GM13977 (cell line): ENCODE measurements at regions not wholly inside any gene's neighbourhood (a gene's known extent, or its start where the extent isn't known, plus 50 kb on each side); places are given as distances from the start of the nearest gene placed in this dataset.

ENCODE experiments used
- DNase-seq: peaks from one replicate; pipeline ENCODE4 v3.0.0; 2012; ENCODE audit warnings: low spot score
- CTCF ChIP-seq: IDR thresholded peaks from 2 replicates; pipeline ENCODE4 v1.5.1; 2012; ENCODE audit warnings: mild to moderate bottlenecking, control low read depth; ENCODE audit not compliant: insufficient read depth; ENCODE audit errors: extremely low read depth, missing control alignments
- in situ Hi-C: fragments of 300-500 bp; cut with MboI; formaldehyde crosslinking; loops from one replicate; pipeline ENCODE4 v1.12.0; 2022; ENCODE audit warnings: low sequenced_read_pairs, low pct_unique_long_range_greater_than_20kb, mixed read lengths, inconsistent platforms; ENCODE audit not compliant: unreplicated experiment

DNA sequence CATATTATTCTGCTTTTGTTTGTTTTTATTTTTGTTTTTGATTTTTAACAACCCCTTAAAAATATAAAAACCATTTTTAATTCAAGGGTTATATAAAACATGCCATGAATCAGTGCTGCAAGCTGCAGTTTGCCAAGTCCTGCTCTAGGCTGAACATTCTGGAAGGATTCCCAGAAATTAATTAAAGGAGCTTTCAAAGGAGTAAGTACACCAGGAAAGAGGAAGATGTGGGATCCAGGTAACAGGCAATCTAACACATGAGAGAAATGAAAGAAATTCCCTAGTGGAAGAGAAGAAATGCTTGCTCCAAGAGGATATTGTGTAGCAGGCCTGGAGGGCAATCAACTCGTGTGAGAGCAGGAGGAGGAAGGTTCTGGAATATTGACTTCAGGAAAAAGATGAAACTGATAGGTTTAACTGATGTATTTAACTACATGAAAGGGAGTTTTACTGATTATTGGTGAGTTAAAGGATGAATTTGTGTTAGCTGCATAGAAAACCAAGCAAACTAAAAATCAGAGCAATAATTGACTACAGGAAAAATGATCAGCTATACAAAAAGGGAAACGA lies 146.0 kb upstream of the PHACTR1 start:
- DNase-seq: no peak
- TF ChIP-seq CTCF: no peak
- in situ Hi-C loops: no loop called here

- DNase-seq: no peak
- in situ Hi-C loops: no loop called here
- no peak for TF ChIP-seq CTCF
These were observed 143.4 kb upstream of the PHACTR1 start for GRCh38 chr6:12572896-12573827.

DNA sequence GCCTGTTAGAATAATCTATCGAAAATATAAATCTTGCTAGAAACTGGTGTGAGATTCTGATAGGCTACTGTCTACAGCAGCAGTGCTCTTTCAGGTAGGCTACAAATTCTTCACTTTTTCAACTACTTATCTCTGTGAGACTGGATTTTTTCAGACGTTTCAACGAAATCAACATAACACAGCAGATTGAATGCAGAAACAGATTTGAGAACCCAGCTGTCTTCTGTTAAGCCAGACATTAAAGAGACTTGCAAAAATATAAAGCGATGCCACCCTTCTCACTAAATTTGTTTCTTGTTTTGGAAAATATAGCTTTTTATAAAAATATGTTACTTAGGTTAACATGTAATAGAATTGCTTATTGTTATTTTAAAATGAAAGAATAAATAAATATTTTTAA lies 140.6 kb upstream of the PHACTR1 start:
- DNase-seq: no peak
- in situ Hi-C loops: loop anchor here (25.0 kb wide), 1 partner anchor 914 kb away; no protein-coding TSS in a partner anchor
- TF ChIP-seq CTCF: no peak

GRCh38 chr6:12576389-12576788 lies 140.2 kb upstream of the PHACTR1 start:
- TF ChIP-seq CTCF: no peak
- no peak for DNase-seq
- in situ Hi-C loops: loop anchor here (25.0 kb wide), 1 partner anchor 914 kb away; no protein-coding TSS in a partner anchor

- TF ChIP-seq CTCF: no peak
- in situ Hi-C loops: loop anchor here (25.0 kb wide), 1 partner anchor 915 kb away; no protein-coding TSS in a partner anchor
- no peak for DNase-seq
These were observed 139.3 kb upstream of the PHACTR1 start for GRCh38 chr6:12577124-12577850.

DNA sequence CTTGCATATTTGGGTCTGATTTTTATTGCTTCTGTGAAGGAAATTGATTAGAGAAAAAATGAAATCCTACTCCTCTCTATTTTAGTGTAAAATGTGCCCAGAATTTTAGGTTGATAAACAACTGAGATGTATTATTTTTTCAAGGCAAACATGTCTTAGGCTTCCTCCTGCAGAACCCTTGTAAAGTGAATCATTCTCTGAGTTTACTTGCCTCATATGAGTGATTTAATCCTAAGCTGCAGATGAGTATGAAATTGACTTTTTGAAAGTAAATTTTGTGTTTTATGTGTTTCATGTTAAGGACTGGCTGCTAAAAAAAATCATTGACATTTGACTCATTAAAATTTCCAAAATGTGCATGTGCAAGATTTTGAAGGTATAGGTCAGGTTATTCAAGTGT lies 138.5 kb upstream of the PHACTR1 start:
- in situ Hi-C loops: loop anchor here (25.0 kb wide), 1 partner anchor 916 kb away; no protein-coding TSS in a partner anchor
- no peak for DNase-seq
- no peak for TF ChIP-seq CTCF
